Esophagus muscularis mucosa (tissue), 4 donors: ENCODE measurements at regions not wholly inside any gene's neighbourhood (a gene's known extent, or its start where the extent isn't known, plus 50 kb on each side); places are given as distances from the start of the nearest gene placed in this dataset.

Experiments
- DNase-seq: peaks from one replicate; pipeline ENCODE4 v3.0.0-alpha.2; 2017; ENCODE audit errors: extremely low spot score
- H3K27ac ChIP-seq, 4 donors: fragments of 200-600 bp; sonication (generic); replicated peaks in 1 of 4; 1 replicate in 3 of 4; 2 replicates in 1 of 4; pipeline ENCODE4 v1.5.1; 2016 to 2019; ENCODE audit warnings: mild to moderate bottlenecking in 1 of 4
- H3K27me3 ChIP-seq, 4 donors: fragments of 200-600 bp; sonication (generic); one replicate each; pipeline versions ENCODE4 v1.5.1 to v1.6.0; 2016 to 2019
- H3K36me3 ChIP-seq, 4 donors: fragments of 200-600 bp; sonication (generic); one replicate each; pipeline ENCODE4 v1.5.1; 2016 to 2019
- H3K4me1 ChIP-seq, 4 donors: fragments of 200-600 bp; sonication (generic); one replicate each; pipeline ENCODE4 v1.5.1; 2016 to 2019
- H3K4me3 ChIP-seq, 4 donors: fragments of 200-600 bp; sonication (generic); 1 replicate in 2 of 4; 2 replicates in 2 of 4; pipeline ENCODE4 v1.5.1; 2016 to 2019; ENCODE audit warnings: mild to moderate bottlenecking in 4 of 4, moderate library complexity in 1 of 4
- H3K9me3 ChIP-seq, 4 donors: fragments of 200-600 bp; sonication (generic); 1 replicate in 3 of 4; 2 replicates in 1 of 4; pipeline ENCODE4 v1.5.1; 2016 to 2019
- EP300 ChIP-seq: sonication (generic); formaldehyde crosslinking; IDR thresholded peaks from one replicate; pipeline ENCODE4 v1.6.1; 2017; ENCODE audit warnings: antibody characterized with exemption
- POLR2A ChIP-seq: fragments of 450-650 bp; IDR thresholded peaks from one replicate; pipeline ENCODE4 v1.6.1; 2017; ENCODE audit warnings: antibody characterized with exemption, moderate library complexity, mild to moderate bottlenecking, low read depth
- POLR2AphosphoS5 ChIP-seq, 2 donors: sonication (generic); formaldehyde crosslinking; IDR thresholded peaks; one replicate each; pipeline ENCODE4 v1.6.1; 2017; ENCODE audit warnings: antibody characterized with exemption in 2 of 2
- WGBS: methylation state at CpG from one replicate; pipeline ENCODE4 v1.1.5; 2018; 5-methylcytosine and 5-hydroxymethylcytosine counted together
- intact Hi-C: fragments of 100-400 bp; cut with DNase I; formaldehyde crosslinking; loops from one replicate; pipeline ENCODE4 v1.15.1; 2023
- TF ChIP-seq, protein P1 (sequence below), 3 experiments: fragments of 200-600 bp in 2 of 3; fragments of 450-650 bp in 1 of 3; sonication (generic) in 2 of 3; IDR thresholded peaks; one replicate each; pipeline ENCODE4 v1.5.1; 2017 to 2019; ENCODE audit warnings: antibody characterized with exemption in 3 of 3, mild to moderate bottlenecking in 2 of 3, moderate library complexity in 1 of 3

- H3K9me3 ChIP-seq, result no peaks in the 10 kb centered on the region
- intact Hi-C loops, result no loop called here
- no peak overlapping the region for H3K27ac ChIP-seq
- WGBS, result 79% methylated on average over 6 of the region's 7 CpGs
- TF ChIP-seq EP300 (no peak), POLR2A (no peak), POLR2AphosphoS5 (IDR thresholded peaks at IDR 0.05) (no peak)
- TF ChIP-seq, protein P1, sequence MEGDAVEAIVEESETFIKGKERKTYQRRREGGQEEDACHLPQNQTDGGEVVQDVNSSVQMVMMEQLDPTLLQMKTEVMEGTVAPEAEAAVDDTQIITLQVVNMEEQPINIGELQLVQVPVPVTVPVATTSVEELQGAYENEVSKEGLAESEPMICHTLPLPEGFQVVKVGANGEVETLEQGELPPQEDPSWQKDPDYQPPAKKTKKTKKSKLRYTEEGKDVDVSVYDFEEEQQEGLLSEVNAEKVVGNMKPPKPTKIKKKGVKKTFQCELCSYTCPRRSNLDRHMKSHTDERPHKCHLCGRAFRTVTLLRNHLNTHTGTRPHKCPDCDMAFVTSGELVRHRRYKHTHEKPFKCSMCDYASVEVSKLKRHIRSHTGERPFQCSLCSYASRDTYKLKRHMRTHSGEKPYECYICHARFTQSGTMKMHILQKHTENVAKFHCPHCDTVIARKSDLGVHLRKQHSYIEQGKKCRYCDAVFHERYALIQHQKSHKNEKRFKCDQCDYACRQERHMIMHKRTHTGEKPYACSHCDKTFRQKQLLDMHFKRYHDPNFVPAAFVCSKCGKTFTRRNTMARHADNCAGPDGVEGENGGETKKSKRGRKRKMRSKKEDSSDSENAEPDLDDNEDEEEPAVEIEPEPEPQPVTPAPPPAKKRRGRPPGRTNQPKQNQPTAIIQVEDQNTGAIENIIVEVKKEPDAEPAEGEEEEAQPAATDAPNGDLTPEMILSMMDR (IDR thresholded peaks at IDR 0.05), result no peak
- no peaks in the 10 kb centered on the region for H3K36me3 ChIP-seq
- no peak for DNase-seq
- no peaks in the 10 kb centered on the region for H3K27me3 ChIP-seq
- no peak overlapping the region for H3K4me3 ChIP-seq
- peaks cover 0 to 12% (median 5%) of the 10 kb centered on the region in 4 donors for H3K4me1 ChIP-seq
These were observed 96.3 kb downstream of the MRPL14 start for GRCh38 chr6:44030812-44031454.

GRCh38 chr6:44029444-44030185 is 97.6 kb downstream of the MRPL14 start:
- Histone ChIP-seq H3K4me3 (no peak overlapping the region), H3K36me3 (no peaks in the 10 kb centered on the region), H3K27ac (no peak overlapping the region), H3K27me3 (no peaks in the 10 kb centered on the region), H3K4me1 (peaks cover 0 to 14% (median 9%) of the 10 kb centered on the region in 4 donors), H3K9me3 (no peaks in the 10 kb centered on the region)
- 73% methylated on average over 4 of the region's 4 CpGs for WGBS
- intact Hi-C loops, result no loop called here
- TF ChIP-seq EP300, result no peak
- TF ChIP-seq, protein P1 (IDR thresholded peaks at IDR 0.05), result no peak
- no peak for TF ChIP-seq POLR2A
- no peak for TF ChIP-seq POLR2AphosphoS5 (IDR thresholded peaks at IDR 0.05)
- no peak for DNase-seq

DNA sequence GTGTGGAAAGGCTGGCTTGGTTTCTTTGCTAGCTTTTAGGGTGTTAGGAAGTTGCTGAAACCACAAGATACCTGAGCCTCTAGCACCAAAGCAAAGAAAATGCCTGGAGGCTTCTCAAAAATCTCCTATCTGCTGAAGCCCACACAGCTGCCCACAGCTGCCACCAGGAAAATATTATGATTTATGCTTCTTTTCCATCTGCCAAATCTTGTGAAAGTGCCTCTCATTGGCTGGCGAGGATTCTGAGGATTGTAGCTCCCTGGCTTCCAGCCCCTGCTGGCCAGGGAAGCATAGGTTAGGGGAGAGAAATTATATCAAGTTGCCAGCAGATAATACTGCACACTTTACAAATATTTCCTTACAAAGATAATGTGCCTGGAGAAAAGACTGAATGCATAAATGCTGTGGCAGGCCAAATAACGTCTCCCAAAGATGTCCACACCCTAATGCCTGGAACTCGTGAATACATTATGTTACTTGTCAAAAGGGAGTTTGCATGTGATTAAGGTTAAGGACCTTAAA is 98.4 kb downstream of the MRPL14 start:
- H3K4me3 ChIP-seq, result no peak overlapping the region
- DNase-seq, result no peak

GRCh38 chr6:44025226-44025625 is 102.0 kb downstream of the MRPL14 start:
- WGBS, result 77% methylated on average over 4 of the region's 4 CpGs
- Histone ChIP-seq H3K4me3 (no peak overlapping the region), H3K4me1 (peaks cover 0 to 36% (median 31%) of the 10 kb centered on the region in 4 donors), H3K27me3 (no peaks in the 10 kb centered on the region), H3K9me3 (no peaks in the 10 kb centered on the region), H3K36me3 (no peaks in the 10 kb centered on the region), H3K27ac (no peak overlapping the region)
- TF ChIP-seq, protein P1 (IDR thresholded peaks at IDR 0.05), result no peak
- TF ChIP-seq POLR2AphosphoS5 (IDR thresholded peaks at IDR 0.05), result no peak
- intact Hi-C loops, result no loop called here
- no peak for DNase-seq

More for the DNA sequence above, 98.4 kb downstream of the MRPL14 start:
- 39% methylated on average over 3 of the region's 3 CpGs for WGBS
- no peak overlapping the region for H3K27ac ChIP-seq
- H3K9me3 ChIP-seq, result no peaks in the 10 kb centered on the region
- peaks cover 0 to 18% (median 11%) of the 10 kb centered on the region in 4 donors for H3K4me1 ChIP-seq
- H3K27me3 ChIP-seq, result no peaks in the 10 kb centered on the region
- no peak for TF ChIP-seq POLR2AphosphoS5 (IDR thresholded peaks at IDR 0.05)
- TF ChIP-seq, protein P1 (IDR thresholded peaks at IDR 0.05), result peak in 1 of 3 experiments; percentile 16
- TF ChIP-seq EP300, result no peak
- no peaks in the 10 kb centered on the region for H3K36me3 ChIP-seq
- intact Hi-C loops, result no loop called here
